Mucosa of descending colon (tissue), 3 donors: ENCODE measurements at regions not wholly inside any gene's neighbourhood (a gene's known extent, or its start where the extent isn't known, plus 50 kb on each side); places are given as distances from the start of the nearest gene placed in this dataset.

Source experiments
- ATAC-seq: fragments of 200-7000 bp; cut with Tn5 transposase; one replicate; pipeline ENCODE4 v1.9.1; 2020; ENCODE audit warnings: mild to moderate bottlenecking, moderate library complexity
- DNase-seq, 3 donors: peaks; one replicate each; pipeline ENCODE4 v3.0.0-alpha.2; 2020
- H3K36me3 ChIP-seq: fragments of 200-600 bp; one replicate; pipeline ENCODE4 v1.8.0; 2021; ENCODE audit warnings: low read depth, mild to moderate bottlenecking
- H3K4me1 ChIP-seq: fragments of 200-600 bp; one replicate; pipeline ENCODE4 v1.8.0; 2021; ENCODE audit warnings: low read depth, mild to moderate bottlenecking
- H3K4me3 ChIP-seq: fragments of 200-600 bp; one replicate; pipeline ENCODE4 v1.8.0; 2021; ENCODE audit warnings: mild to moderate bottlenecking
- H3K9me3 ChIP-seq: fragments of 200-600 bp; one replicate; pipeline ENCODE4 v1.8.0; 2021; ENCODE audit warnings: mild to moderate bottlenecking
- CTCF ChIP-seq: fragments of 200-600 bp; IDR thresholded peaks from one replicate; pipeline ENCODE4 v1.8.0; 2022; ENCODE audit warnings: antibody characterized with exemption, mild to moderate bottlenecking
- intact Hi-C, 2 donors: fragments of 100-400 bp; cut with DNase I in 1 of 2; cut with micrococcal nuclease in 1 of 2; formaldehyde crosslinking; loops; one replicate each; pipeline versions ENCODE4 v1.11.0 to v1.11.1; 2022; cut with DNase I, micrococcal nuclease
- donor health status: DM: no; HTN: no; CAD: no; lungs with moderate emphysema.
- donor health status: DM: no; HTN: no; CAD: no.
- donor health status: DM: no; HTN: yes; CAD: no.

GRCh38 chr1:50261951-50262350 is 153.2 kb downstream of the ELAVL4 start:
- H3K4me1 ChIP-seq: no peaks in the 10 kb centered on the region
- TF ChIP-seq CTCF: no peak
- DNase-seq (no peak), ATAC-seq (no peak)
- no peaks in the 10 kb centered on the region for H3K36me3 ChIP-seq
- intact Hi-C loops: no loop called here
- no peaks in the 10 kb centered on the region for H3K9me3 ChIP-seq
- H3K4me3 ChIP-seq: no peak overlapping the region

GRCh38 chr1:50257940-50258685 is 149.4 kb downstream of the ELAVL4 start:
- no peaks in the 10 kb centered on the region for H3K36me3 ChIP-seq
- H3K4me1 ChIP-seq: no peaks in the 10 kb centered on the region
- ATAC-seq (no peak), DNase-seq (no peak)
- TF ChIP-seq CTCF: no peak
- no peaks in the 10 kb centered on the region for H3K9me3 ChIP-seq
- H3K4me3 ChIP-seq: no peak overlapping the region
- intact Hi-C loops: no loop called here

- Histone ChIP-seq H3K4me3 (no peak overlapping the region), H3K9me3 (no peaks in the 10 kb centered on the region), H3K4me1 (no peaks in the 10 kb centered on the region), H3K36me3 (no peaks in the 10 kb centered on the region)
- intact Hi-C loops: no loop called here
- ATAC-seq: no peak
- no peak for TF ChIP-seq CTCF
- no peak for DNase-seq
Measured at GRCh38 chr1:50257029-50257428, 148.3 kb downstream of the ELAVL4 start.
